Left kidney (tissue), 1 donor: ENCODE measurements at regions not wholly inside any gene's neighbourhood (a gene's known extent, or its start where the extent isn't known, plus 50 kb on each side); places are given as distances from the start of the nearest gene placed in this dataset.
"Not testable (repeated sequence)": the region's sequence is repeated elsewhere in the genome, so short reads cannot be mapped to it uniquely, and the experiment has no call there.

Experiments used
- DNase-seq: peaks from one replicate; pipeline ENCODE4 v3.0.0-alpha.2; 2013

- DNase-seq: no peak
Measured at GRCh38 chr17:13442361-13442760, 159.4 kb downstream of the HS3ST3A1 start.

GRCh38 chr17:13441873-13442272 is 159.9 kb downstream of the HS3ST3A1 start:
- DNase-seq: no peak

DNA sequence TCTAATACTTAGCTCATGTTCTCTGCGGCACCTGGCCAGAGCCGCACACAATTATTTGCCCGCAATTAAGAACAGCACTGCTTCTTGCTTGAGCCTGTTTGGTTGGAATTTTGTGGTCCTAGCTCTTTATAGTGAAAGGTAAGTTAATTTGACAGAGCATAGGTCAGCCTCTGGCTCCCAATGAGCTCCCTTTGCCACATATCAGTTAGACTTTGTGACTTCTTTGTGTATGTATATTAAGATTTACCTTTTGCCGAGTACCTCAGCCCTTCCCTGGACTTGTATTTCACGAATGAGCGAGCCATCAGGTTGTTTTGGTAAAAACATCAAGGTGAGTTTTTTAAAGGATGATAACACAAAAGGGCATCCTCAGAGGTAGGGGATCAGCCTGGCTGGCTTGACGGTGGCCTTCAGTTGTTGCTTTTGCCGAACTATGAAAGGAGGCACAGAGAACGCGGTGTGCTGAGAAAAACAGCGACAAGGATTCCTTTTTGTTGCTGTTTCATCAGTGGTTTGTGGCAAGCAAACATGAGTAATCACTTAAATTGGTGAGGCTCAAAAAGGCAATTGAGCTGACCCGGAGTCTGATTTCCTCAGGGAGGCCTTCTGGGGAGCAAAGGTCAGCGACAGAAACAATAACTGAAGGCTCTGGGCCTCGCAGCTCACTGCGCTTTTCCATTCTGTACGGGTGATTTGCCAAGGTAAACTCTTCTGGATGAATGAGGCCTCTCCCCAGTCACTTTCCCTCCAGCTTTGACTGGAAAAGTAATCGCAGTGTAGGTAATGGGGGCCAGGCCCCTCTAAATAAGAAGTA is 163.6 kb downstream of the HS3ST3A1 start:
- peak; percentile 30 for DNase-seq

GRCh38 chr17:13435230-13435629 is 166.5 kb downstream of the HS3ST3A1 start:
- DNase-seq: no peak

- DNase-seq: no peak
Measured at GRCh38 chr17:13429201-13429600, 172.5 kb downstream of the HS3ST3A1 start.

DNA sequence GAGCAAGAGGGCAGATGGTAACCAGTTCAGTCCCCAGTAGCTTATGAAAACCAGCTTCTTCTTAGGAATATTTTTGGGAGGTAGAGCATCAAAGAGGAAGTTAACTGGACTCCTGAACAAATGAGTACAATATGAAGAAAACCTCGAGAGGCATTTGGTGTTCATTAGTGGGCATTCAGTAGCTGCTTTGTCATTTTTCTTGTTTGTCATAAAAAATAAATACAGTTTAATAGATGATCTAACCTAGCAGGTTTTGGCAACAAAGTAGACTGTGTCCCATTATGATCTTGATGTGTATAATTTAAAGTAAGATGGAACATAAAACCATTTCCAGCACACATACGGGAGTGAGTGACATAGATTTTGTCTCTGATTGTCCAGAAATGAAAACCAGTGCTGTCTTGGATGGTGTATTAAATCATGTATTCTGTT is 173.1 kb downstream of the HS3ST3A1 start:
- DNase-seq: no peak

GRCh38 chr17:13426991-13427390 is 174.7 kb downstream of the HS3ST3A1 start:
- no peak for DNase-seq

- DNase-seq: no peak
Measured at GRCh38 chr17:13425390-13425789, 176.3 kb downstream of the HS3ST3A1 start.

GRCh38 chr17:13421581-13422130 is 180.1 kb downstream of the HS3ST3A1 start:
- no peak for DNase-seq

- no peak for DNase-seq
Measured at GRCh38 chr17:13420878-13421277, 180.9 kb downstream of the HS3ST3A1 start.

- DNase-seq: no peak
Measured at GRCh38 chr17:13420418-13420826, 181.3 kb downstream of the HS3ST3A1 start.

- DNase-seq: no peak
Measured at GRCh38 chr17:13419676-13420075, 182.1 kb downstream of the HS3ST3A1 start.

GRCh38 chr17:13418891-13419290 is 182.8 kb downstream of the HS3ST3A1 start:
- no peak for DNase-seq

GRCh38 chr17:13417381-13417950 is 184.3 kb downstream of the HS3ST3A1 start:
- DNase-seq: no peak

- DNase-seq: no peak
Measured at GRCh38 chr17:13416748-13417363, 184.9 kb downstream of the HS3ST3A1 start.

DNA sequence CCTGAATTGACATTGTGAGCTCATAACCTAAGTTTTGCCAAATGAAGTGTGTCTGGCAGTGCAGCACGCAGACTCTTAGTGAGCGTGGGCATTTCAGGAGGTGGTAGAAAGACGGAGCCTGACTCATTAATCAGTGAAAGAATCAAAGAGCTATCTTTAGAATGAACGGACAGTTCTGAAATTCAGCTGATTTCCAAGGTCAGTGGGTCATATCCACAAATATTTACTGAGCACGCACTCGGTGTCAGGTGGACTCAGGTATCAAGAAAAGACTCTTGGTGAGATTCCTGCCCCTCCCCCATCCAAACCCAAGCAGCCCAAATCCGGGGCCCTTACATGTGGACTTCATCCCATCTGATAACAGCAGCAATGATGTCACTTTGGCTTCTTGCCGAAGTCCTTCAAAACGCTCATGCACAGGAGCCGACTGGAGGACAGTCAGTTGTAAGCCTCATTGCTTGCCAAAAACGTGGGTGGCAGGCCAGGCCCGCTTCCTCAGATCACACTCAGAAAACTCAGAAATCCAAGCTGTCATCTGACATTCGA is 185.8 kb downstream of the HS3ST3A1 start:
- no peak for DNase-seq

DNA sequence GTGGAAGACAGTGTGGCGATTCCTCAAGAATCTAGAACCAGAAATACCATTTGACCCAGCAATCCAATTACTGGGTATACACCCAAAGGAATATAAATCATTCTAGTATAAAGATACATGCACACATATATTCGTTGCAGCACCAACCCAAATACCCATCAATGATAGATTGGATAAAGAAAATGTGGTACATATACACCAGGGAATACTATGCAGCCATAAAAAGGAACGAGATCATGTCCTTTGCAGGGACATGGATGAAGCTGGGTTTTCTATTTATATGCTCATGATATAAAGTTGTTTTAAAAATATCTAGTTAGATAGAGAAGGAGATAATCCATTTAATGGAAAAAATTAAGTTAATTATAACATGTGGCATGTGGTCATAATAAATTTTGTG is 186.5 kb downstream of the HS3ST3A1 start:
- DNase-seq: not testable (repeated sequence)

- DNase-seq: no peak
Measured at GRCh38 chr17:13413001-13413400, 188.7 kb downstream of the HS3ST3A1 start.

DNA sequence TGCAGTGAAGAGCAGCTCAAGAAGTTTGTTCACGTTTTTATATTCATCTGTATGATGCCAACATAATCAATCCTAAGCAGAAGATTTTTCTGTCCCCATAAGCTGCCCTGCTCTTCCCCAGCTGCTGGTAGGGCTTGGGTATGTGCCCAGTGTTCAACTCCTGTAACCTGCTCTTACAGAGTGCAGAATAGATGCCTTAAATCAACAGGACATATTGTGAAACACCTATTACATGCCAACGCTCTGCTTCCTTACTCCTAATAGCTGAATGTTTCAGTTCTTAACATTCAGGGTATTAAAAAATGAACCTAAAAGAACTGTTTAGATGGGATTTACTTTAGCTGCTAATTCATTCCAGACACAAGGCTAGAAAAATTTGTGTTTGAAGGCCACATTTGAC is 190.9 kb downstream of the HS3ST3A1 start:
- DNase-seq: no peak

- no peak for DNase-seq
Measured at GRCh38 chr17:13410214-13410613, 191.5 kb downstream of the HS3ST3A1 start.

GRCh38 chr17:13409455-13409854 is 192.3 kb downstream of the HS3ST3A1 start:
- DNase-seq: no peak

DNA sequence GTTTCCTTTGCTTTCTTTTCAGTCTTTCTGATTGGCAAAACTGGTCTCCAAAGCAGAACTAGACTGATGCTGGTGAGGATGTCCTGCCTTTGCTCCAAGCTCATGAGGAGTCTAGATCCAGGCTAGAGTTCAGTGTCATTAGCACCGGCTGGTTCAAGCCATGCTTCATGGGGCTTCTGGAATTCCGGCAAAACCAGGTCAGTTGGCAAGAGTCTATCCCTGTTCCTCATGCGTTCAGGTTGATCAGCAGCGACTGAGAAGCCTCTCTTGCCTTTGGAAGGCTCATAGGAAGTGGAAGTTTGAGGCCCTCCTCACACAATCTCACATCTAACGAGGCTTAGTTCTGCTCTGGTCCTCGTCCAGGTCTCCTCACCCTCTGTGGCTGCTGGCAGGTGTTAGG is 194.3 kb downstream of the HS3ST3A1 start:
- DNase-seq: no peak

DNA sequence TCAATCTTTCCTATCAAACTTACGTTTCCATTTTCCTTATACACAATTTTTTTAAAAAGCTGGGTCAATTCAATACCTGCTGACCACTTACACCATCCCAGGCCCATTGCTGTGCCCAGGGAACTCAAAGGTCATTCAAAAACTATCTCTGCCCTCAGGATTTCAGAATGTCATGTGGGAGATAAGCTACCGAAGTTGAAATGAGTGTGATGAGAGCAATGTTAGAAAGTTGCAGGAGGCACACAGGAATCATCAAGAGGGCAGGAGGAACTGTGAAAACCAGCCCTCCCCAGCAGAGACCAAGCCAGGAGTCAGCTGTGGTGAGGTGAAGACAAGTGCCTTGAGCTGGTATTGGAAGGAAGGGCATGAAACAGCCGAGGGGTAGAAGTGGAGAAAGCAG is 195.9 kb downstream of the HS3ST3A1 start:
- no peak for DNase-seq
